ENCODE measurements at regions not wholly inside any gene's neighbourhood (a gene's known extent, or its start where the extent isn't known, plus 50 kb on each side); places are given as distances from the start of the nearest gene placed in this dataset.
"Not testable (repeated sequence)": the region's sequence is repeated elsewhere in the genome, so short reads cannot be mapped to it uniquely, and the experiment has no call there.

GRCh38 chr5:72703876-72704275 lies 112.6 kb upstream of the TNPO1 start:
- peaks cover 7% of the 10 kb centered on the region for H3K27me3 Mint-ChIP-seq (ENCODE audit: low read depth)
- H3K4me3 Mint-ChIP-seq, result no peak overlapping the region
- DNase-seq (no peak), ATAC-seq (no peak)
- H3K36me3 Mint-ChIP-seq (ENCODE audit: insufficient read depth), result no peaks in the 10 kb centered on the region
- H3K4me1 Mint-ChIP-seq (ENCODE audit: low read depth), result no peaks in the 10 kb centered on the region
- H3K9me3 Mint-ChIP-seq, result no peaks in the 10 kb centered on the region

- DNase-seq, result no peak
- ATAC-seq, result no peak
- Mint-ChIP-seq H3K4me1 (ENCODE audit: low read depth) (no peaks in the 10 kb centered on the region), H3K4me3 (no peak overlapping the region), H3K36me3 (ENCODE audit: insufficient read depth) (no peaks in the 10 kb centered on the region), H3K27me3 (ENCODE audit: low read depth) (peaks cover 6% of the 10 kb centered on the region), H3K9me3 (no peaks in the 10 kb centered on the region)
Observed at GRCh38 chr5:72702881-72703434, 113.5 kb upstream of the TNPO1 start.

GRCh38 chr5:72702105-72702504 lies 114.4 kb upstream of the TNPO1 start:
- H3K36me3 Mint-ChIP-seq (ENCODE audit: insufficient read depth); ATAC-seq; H3K9me3 Mint-ChIP-seq; H3K27me3 Mint-ChIP-seq (ENCODE audit: low read depth); H3K4me3 Mint-ChIP-seq; H3K4me1 Mint-ChIP-seq (ENCODE audit: low read depth); DNase-seq: not testable (repeated sequence)

GRCh38 chr5:72698481-72698880 lies 118.0 kb upstream of the TNPO1 start:
- H3K9me3 Mint-ChIP-seq, result no peaks in the 10 kb centered on the region
- no peak overlapping the region for H3K4me3 Mint-ChIP-seq
- no peaks in the 10 kb centered on the region for H3K4me1 Mint-ChIP-seq (ENCODE audit: low read depth)
- ATAC-seq, result no peak
- peaks cover 6% of the 10 kb centered on the region for H3K27me3 Mint-ChIP-seq (ENCODE audit: low read depth)
- no peak for DNase-seq
- H3K36me3 Mint-ChIP-seq (ENCODE audit: insufficient read depth), result no peaks in the 10 kb centered on the region

- Mint-ChIP-seq H3K9me3 (no peaks in the 10 kb centered on the region), H3K27me3 (ENCODE audit: low read depth) (peaks cover 10% of the 10 kb centered on the region), H3K4me3 (no peak overlapping the region), H3K4me1 (ENCODE audit: low read depth) (no peaks in the 10 kb centered on the region), H3K36me3 (ENCODE audit: insufficient read depth) (no peaks in the 10 kb centered on the region)
- DNase-seq (no peak), ATAC-seq (no peak)
Observed at GRCh38 chr5:72697622-72698021, 118.8 kb upstream of the TNPO1 start.

- Mint-ChIP-seq H3K4me3 (no peak overlapping the region), H3K27me3 (ENCODE audit: low read depth) (peaks cover 19% of the 10 kb centered on the region), H3K9me3 (no peaks in the 10 kb centered on the region), H3K4me1 (ENCODE audit: low read depth) (no peaks in the 10 kb centered on the region), H3K36me3 (ENCODE audit: insufficient read depth) (no peaks in the 10 kb centered on the region)
- DNase-seq, result no peak
- no peak for ATAC-seq
Observed at GRCh38 chr5:72695659-72696058, 120.8 kb upstream of the TNPO1 start.

- Mint-ChIP-seq H3K9me3 (no peaks in the 10 kb centered on the region), H3K27me3 (ENCODE audit: low read depth) (peaks cover 23% of the 10 kb centered on the region), H3K36me3 (ENCODE audit: insufficient read depth) (no peaks in the 10 kb centered on the region), H3K4me3 (no peak overlapping the region), H3K4me1 (ENCODE audit: low read depth) (no peaks in the 10 kb centered on the region)
- no peak for DNase-seq
- no peak for ATAC-seq
Observed at GRCh38 chr5:72694856-72695255, 121.6 kb upstream of the TNPO1 start.

GRCh38 chr5:72693546-72694205 lies 122.8 kb upstream of the TNPO1 start:
- Mint-ChIP-seq H3K9me3 (no peaks in the 10 kb centered on the region), H3K4me1 (ENCODE audit: low read depth) (no peaks in the 10 kb centered on the region), H3K36me3 (ENCODE audit: insufficient read depth) (no peaks in the 10 kb centered on the region), H3K27me3 (ENCODE audit: low read depth) (peaks cover 25% of the 10 kb centered on the region), H3K4me3 (no peak overlapping the region)
- DNase-seq (no peak), ATAC-seq (no peak)

- Mint-ChIP-seq H3K9me3 (no peaks in the 10 kb centered on the region), H3K4me1 (ENCODE audit: low read depth) (no peaks in the 10 kb centered on the region), H3K27me3 (ENCODE audit: low read depth) (peaks cover 23% of the 10 kb centered on the region), H3K4me3 (no peak overlapping the region), H3K36me3 (ENCODE audit: insufficient read depth) (no peaks in the 10 kb centered on the region)
- ATAC-seq, result no peak
- DNase-seq, result no peak
Observed at GRCh38 chr5:72692651-72693442, 123.6 kb upstream of the TNPO1 start.

- H3K36me3 Mint-ChIP-seq (ENCODE audit: insufficient read depth), result no peaks in the 10 kb centered on the region
- no peak for ATAC-seq
Observed at GRCh38 chr5:72692231-72692637, 124.2 kb upstream of the TNPO1 start.

GRCh38 chr5:72691751-72692150 lies 124.7 kb upstream of the TNPO1 start:
- Mint-ChIP-seq H3K4me3 (no peak overlapping the region), H3K36me3 (ENCODE audit: insufficient read depth) (no peaks in the 10 kb centered on the region)
- DNase-seq, result no peak

More at GRCh38 chr5:72692231-72692637, 124.2 kb upstream of the TNPO1 start:
- H3K4me1 Mint-ChIP-seq (ENCODE audit: low read depth), result no peaks in the 10 kb centered on the region
- no peaks in the 10 kb centered on the region for H3K9me3 Mint-ChIP-seq
- no peak overlapping the region for H3K4me3 Mint-ChIP-seq
- DNase-seq, result no peak
- H3K27me3 Mint-ChIP-seq (ENCODE audit: low read depth), result peaks cover 23% of the 10 kb centered on the region

GRCh38 chr5:72688916-72689315 lies 127.5 kb upstream of the TNPO1 start:
- DNase-seq (no peak), ATAC-seq (no peak)
- Mint-ChIP-seq H3K27me3 (ENCODE audit: low read depth) (peaks cover 27% of the 10 kb centered on the region), H3K4me1 (ENCODE audit: low read depth) (no peaks in the 10 kb centered on the region), H3K4me3 (no peak overlapping the region), H3K9me3 (no peaks in the 10 kb centered on the region), H3K36me3 (ENCODE audit: insufficient read depth) (no peaks in the 10 kb centered on the region)

More at GRCh38 chr5:72691751-72692150, 124.7 kb upstream of the TNPO1 start:
- Mint-ChIP-seq H3K4me1 (ENCODE audit: low read depth) (no peaks in the 10 kb centered on the region), H3K9me3 (no peaks in the 10 kb centered on the region), H3K27me3 (ENCODE audit: low read depth) (peaks cover 23% of the 10 kb centered on the region)
- ATAC-seq, result no peak

GRCh38 chr5:72687288-72687687 lies 129.2 kb upstream of the TNPO1 start:
- Mint-ChIP-seq H3K4me1 (ENCODE audit: low read depth) (no peaks in the 10 kb centered on the region), H3K9me3 (peaks cover 4% of the 10 kb centered on the region), H3K27me3 (ENCODE audit: low read depth) (peaks cover 30% of the 10 kb centered on the region), H3K36me3 (ENCODE audit: insufficient read depth) (no peaks in the 10 kb centered on the region), H3K4me3 (no peak overlapping the region)
- DNase-seq (no peak), ATAC-seq (no peak)

- no peak overlapping the region for H3K4me3 Mint-ChIP-seq
- no peaks in the 10 kb centered on the region for H3K36me3 Mint-ChIP-seq (ENCODE audit: insufficient read depth)
- DNase-seq (no peak), ATAC-seq (no peak)
- peaks cover 6% of the 10 kb centered on the region for H3K9me3 Mint-ChIP-seq
- H3K4me1 Mint-ChIP-seq (ENCODE audit: low read depth), result no peaks in the 10 kb centered on the region
- H3K27me3 Mint-ChIP-seq (ENCODE audit: low read depth), result peaks cover 40% of the 10 kb centered on the region
Observed at GRCh38 chr5:72682561-72682960, 133.9 kb upstream of the TNPO1 start.

GRCh38 chr5:72681781-72682180 lies 134.7 kb upstream of the TNPO1 start:
- no peak overlapping the region for H3K4me3 Mint-ChIP-seq
- ATAC-seq (no peak), DNase-seq (no peak)
- no peaks in the 10 kb centered on the region for H3K4me1 Mint-ChIP-seq (ENCODE audit: low read depth)
- H3K9me3 Mint-ChIP-seq, result peaks cover 6% of the 10 kb centered on the region
- no peaks in the 10 kb centered on the region for H3K36me3 Mint-ChIP-seq (ENCODE audit: insufficient read depth)
- H3K27me3 Mint-ChIP-seq (ENCODE audit: low read depth), result peaks cover 40% of the 10 kb centered on the region

Data from activated T-cell treated with anti-CD3 and anti-CD28 coated beads, Interleukin-2, amount 50 U/mL, for 4 hours (primary cell).